Keratinocyte (primary cell): ENCODE measurements at regions not wholly inside any gene's neighbourhood (a gene's known extent, or its start where the extent isn't known, plus 50 kb on each side); places are given as distances from the start of the nearest gene placed in this dataset.

Experiments used
- DNase-seq: peaks from one replicate; pipeline ENCODE4 v3.0.0-alpha.2; 2011; ENCODE audit warnings: low read depth, missing footprints, low spot score
- FAIRE-seq: peaks from 2 replicates; lab custom pipeline; 2011; peaks lifted over from hg19 to GRCh38; lab: Jason Lieb, UNC
- H2AFZ ChIP-seq: 2 replicates; pipeline ENCODE4 v1.6.0; 2012; ENCODE audit warnings: low read length, control low read depth, inconsistent platforms; ENCODE audit not compliant: control insufficient read depth
- H3K27ac ChIP-seq: 2 replicates; pipeline ENCODE4 v1.5.1; 2011; ENCODE audit warnings: low read length; ENCODE audit not compliant: control insufficient read depth, insufficient read depth
- H3K27me3 ChIP-seq: 3 replicates; pipeline ENCODE4 v1.6.0; 2011; ENCODE audit warnings: low read length; ENCODE audit not compliant: control insufficient read depth, insufficient read depth; ENCODE audit errors: extremely low read depth
- H3K36me3 ChIP-seq, 2 experiments: 2 replicates in 1 of 2; 3 replicates in 1 of 2; pipeline ENCODE4 v1.5.1; 2011; ENCODE audit warnings: low read length in 2 of 2, mild to moderate bottlenecking in 1 of 2; ENCODE audit not compliant: control insufficient read depth in 2 of 2, insufficient read depth in 2 of 2; ENCODE audit errors: extremely low read depth in 1 of 2
- H3K4me1 ChIP-seq: 3 replicates; pipeline ENCODE4 v1.5.1; 2011; ENCODE audit warnings: low read length; ENCODE audit not compliant: control insufficient read depth, insufficient read depth; ENCODE audit errors: extremely low read depth
- H3K4me2 ChIP-seq: 3 replicates; pipeline ENCODE4 v1.6.0; 2011; ENCODE audit warnings: low read depth, low read length; ENCODE audit not compliant: control insufficient read depth, insufficient read depth; ENCODE audit errors: extremely low read depth
- H3K4me3 ChIP-seq, 3 experiments: fragments of 200-600 bp in 1 of 3; sonication (generic) in 1 of 3; 2 replicates in 2 of 3; 3 replicates in 1 of 3; pipeline ENCODE4 v1.5.1; 2011 to 2016; ENCODE audit warnings: low read length in 3 of 3, mild to moderate bottlenecking in 3 of 3, control low read depth in 2 of 3, inconsistent platforms in 1 of 3, low read depth in 1 of 3, mixed read lengths in 1 of 3, mixed run types in 1 of 3, moderate library complexity in 1 of 3; ENCODE audit not compliant: control insufficient read depth in 2 of 3, insufficient read depth in 2 of 3; ENCODE audit errors: extremely low read depth in 1 of 3
- H3K79me2 ChIP-seq: 2 replicates; pipeline ENCODE4 v1.6.0; 2012; ENCODE audit warnings: low read length; ENCODE audit not compliant: control insufficient read depth, insufficient read depth
- H3K9ac ChIP-seq: 3 replicates; pipeline ENCODE4 v1.6.0; 2011; ENCODE audit warnings: low read length; ENCODE audit not compliant: control insufficient read depth, insufficient read depth; ENCODE audit errors: extremely low read depth
- H3K9me1 ChIP-seq: 3 replicates; pipeline ENCODE4 v1.6.0; 2011; ENCODE audit warnings: low read length; ENCODE audit not compliant: control insufficient read depth, insufficient read depth; ENCODE audit errors: extremely low read depth
- H3K9me3 ChIP-seq: 2 replicates; pipeline ENCODE4 v1.5.1; 2012; ENCODE audit warnings: low read depth, low read length; ENCODE audit not compliant: control insufficient read depth
- H4K20me1 ChIP-seq: 3 replicates; pipeline ENCODE4 v1.6.0; 2011; ENCODE audit warnings: low read length; ENCODE audit not compliant: control insufficient read depth, insufficient read depth; ENCODE audit errors: extremely low read depth
- CTCF ChIP-seq, 3 experiments: IDR thresholded peaks in 1 of 3; conservative IDR thresholded peaks in 1 of 3; optimal IDR thresholded peaks in 1 of 3; 2 replicates in 2 of 3; 3 replicates in 1 of 3; pipeline versions ENCODE3 to v1.5.1; 2011; ENCODE audit warnings: low read length in 3 of 3, mild to moderate bottlenecking in 3 of 3, moderate library complexity in 2 of 3, control low read depth in 1 of 3, inconsistent platforms in 1 of 3; ENCODE audit not compliant: insufficient read depth in 2 of 3; ENCODE audit errors: extremely low read depth in 1 of 3
- EZH2 ChIP-seq: IDR thresholded peaks from one replicate; pipeline ENCODE4 v1.6.1; 2012; ENCODE audit warnings: inconsistent platforms, mild to moderate bottlenecking, low read length, moderate library complexity
- dilution Hi-C: fragments of 300-500 bp; cut with MboI; formaldehyde crosslinking; loops from one replicate; pipeline ENCODE4 v1.7.0; 2020; ENCODE audit warnings: low sequenced_read_pairs; ENCODE audit not compliant: extremely low pct_ligation_motif_present

DNA sequence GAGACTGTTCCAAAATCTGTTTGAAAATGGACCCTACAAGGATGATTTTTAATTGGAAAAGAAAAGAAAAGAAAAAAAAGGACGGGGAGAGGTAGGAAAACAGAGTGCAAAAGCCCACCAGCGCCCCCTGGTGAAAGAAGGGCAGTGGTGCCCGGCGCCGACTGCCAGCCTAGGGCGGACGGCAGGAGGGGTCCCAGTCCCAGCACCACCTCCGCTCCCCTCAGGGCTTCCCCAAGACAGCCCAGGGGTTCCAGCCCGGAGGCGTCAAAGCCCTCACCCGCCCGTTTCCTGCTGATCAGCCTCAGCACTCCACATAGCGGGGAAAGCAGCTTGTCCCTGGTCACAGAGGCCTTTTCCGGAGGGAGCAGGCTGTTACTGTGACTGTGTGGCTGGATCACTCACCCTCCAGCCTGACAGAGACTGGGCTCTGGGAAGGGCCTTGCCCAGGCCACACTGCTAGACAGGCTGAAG lies 213.9 kb downstream of the TFCP2L1 start:
- no peaks in the 10 kb centered on the region for H3K79me2 ChIP-seq
- H3K4me3 ChIP-seq = no peak overlapping the region
- H3K36me3 ChIP-seq = no peaks in the 10 kb centered on the region
- no peak overlapping the region for H2AFZ ChIP-seq
- H3K27me3 ChIP-seq = peaks cover 27% of the 10 kb centered on the region
- H3K9ac ChIP-seq = no peak overlapping the region
- DNase-seq = no peak
- H4K20me1 ChIP-seq = no peaks in the 10 kb centered on the region
- no peak overlapping the region for H3K27ac ChIP-seq
- H3K4me1 ChIP-seq = peaks cover 5% of the 10 kb centered on the region
- TF ChIP-seq CTCF (optimal IDR thresholded peaks at IDR 0.05 in 1 of 3, IDR thresholded peaks at IDR 0.05 in 1 of 3, conservative IDR thresholded peaks at IDR 0.05 in 1 of 3; ENCODE audit: extremely low read depth in 1 of 3, insufficient read depth in 2 of 3, low read length in 3 of 3) (peak; percentile 73 to 97 (median 81)), EZH2 (no peak)
- dilution Hi-C loops = no loop called here
- no peaks in the 10 kb centered on the region for H3K9me1 ChIP-seq
- no peaks in the 10 kb centered on the region for H3K9me3 ChIP-seq
- FAIRE-seq = no peak
- no peak overlapping the region for H3K4me2 ChIP-seq

DNA sequence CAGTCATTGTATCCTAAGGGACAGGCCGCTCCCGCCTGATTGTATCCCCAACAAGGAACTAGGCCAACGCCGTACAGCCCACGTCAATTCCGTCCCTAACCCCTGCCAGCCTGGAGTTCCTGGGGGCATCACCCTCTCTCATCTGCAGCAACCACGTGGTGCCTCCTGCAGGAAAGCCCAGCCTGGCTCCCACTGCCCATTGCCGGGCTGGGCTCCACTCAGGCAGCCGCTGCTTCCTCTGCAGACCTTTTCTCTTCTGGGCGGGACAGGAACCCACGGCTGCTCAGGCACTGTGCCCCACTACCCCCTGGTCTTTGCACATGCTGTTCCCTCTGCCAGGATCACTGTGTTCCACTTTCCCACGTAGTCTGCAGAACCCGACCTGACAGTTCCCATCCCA lies 212.2 kb downstream of the TFCP2L1 start:
- H3K4me2 ChIP-seq = no peak overlapping the region
- peaks cover 5% of the 10 kb centered on the region for H3K4me1 ChIP-seq
- no peak for TF ChIP-seq CTCF (optimal IDR thresholded peaks at IDR 0.05 in 1 of 3, IDR thresholded peaks at IDR 0.05 in 1 of 3, conservative IDR thresholded peaks at IDR 0.05 in 1 of 3; ENCODE audit: extremely low read depth in 1 of 3, insufficient read depth in 2 of 3, low read length in 3 of 3)
- no peak for TF ChIP-seq EZH2
- H3K4me3 ChIP-seq = no peak overlapping the region
- H3K9ac ChIP-seq = no peak overlapping the region
- no peaks in the 10 kb centered on the region for H3K36me3 ChIP-seq
- dilution Hi-C loops = no loop called here
- H3K79me2 ChIP-seq = no peaks in the 10 kb centered on the region
- FAIRE-seq (no peak), DNase-seq (no peak)
- H3K9me1 ChIP-seq = no peaks in the 10 kb centered on the region
- no peak overlapping the region for H2AFZ ChIP-seq
- H3K27me3 ChIP-seq = peaks cover 32% of the 10 kb centered on the region
- no peak overlapping the region for H3K27ac ChIP-seq
- no peaks in the 10 kb centered on the region for H3K9me3 ChIP-seq
- H4K20me1 ChIP-seq = no peaks in the 10 kb centered on the region
